ENCODE measurements at regions not wholly inside any gene's neighbourhood (a gene's known extent, or its start where the extent isn't known, plus 50 kb on each side); places are given as distances from the start of the nearest gene placed in this dataset.

GRCh38 chr11:31871310-31872075 lies 60.4 kb upstream of the PAX6 start:
- POLR2A ChIA-PET = no interaction called here

GRCh38 chr11:31870609-31871309 lies 59.6 kb upstream of the PAX6 start:
- Histone ChIP-seq H3K27ac (ENCODE audit: low read depth, low read length) (no peak overlapping the region), H3K9me3 (ENCODE audit: low read length) (no peaks in the 10 kb centered on the region), H3K27me3 (ENCODE audit: insufficient read depth, low read length, poor library complexity, severe bottlenecking) (no peaks in the 10 kb centered on the region), H3K4me3 (ENCODE audit: low read length) (no peak overlapping the region), H3K4me1 (ENCODE audit: insufficient read depth, low read length) (no peaks in the 10 kb centered on the region), H3K36me3 (ENCODE audit: insufficient read depth, low read length) (no peaks in the 10 kb centered on the region)
- no peaks in the 10 kb centered on the region for H3K4me1 Mint-ChIP-seq
- H3K4me3 Mint-ChIP-seq = no peak overlapping the region
- POLR2A ChIA-PET = no interaction called here
- CTCF ChIA-PET = no interaction called here
- H3K36me3 Mint-ChIP-seq = no peaks in the 10 kb centered on the region
- peaks cover 17 to 56% of the 10 kb centered on the region in 2 donors for H3K27me3 Mint-ChIP-seq
- H3K9me3 Mint-ChIP-seq = peaks cover 0 to 1% (median 0%) of the 10 kb centered on the region in 5 donors
- DNase-seq = no peak
- H3K27ac Mint-ChIP-seq = no peak overlapping the region

More at GRCh38 chr11:31871310-31872075, 60.4 kb upstream of the PAX6 start:
- no peaks in the 10 kb centered on the region for H3K4me1 ChIP-seq (ENCODE audit: insufficient read depth, low read length)
- DNase-seq = no peak
- H3K9me3 ChIP-seq (ENCODE audit: low read length) = no peaks in the 10 kb centered on the region
- H3K4me3 Mint-ChIP-seq = no peak overlapping the region
- H3K27me3 Mint-ChIP-seq = peaks cover 18 to 55% of the 10 kb centered on the region in 2 donors
- no peaks in the 10 kb centered on the region for H3K4me1 Mint-ChIP-seq
- no peaks in the 10 kb centered on the region for H3K36me3 ChIP-seq (ENCODE audit: insufficient read depth, low read length)
- CTCF ChIA-PET = no interaction called here
- no peak overlapping the region for H3K27ac ChIP-seq (ENCODE audit: low read depth, low read length)
- H3K9me3 Mint-ChIP-seq = peaks cover 0 to 1% (median 0%) of the 10 kb centered on the region in 5 donors
- no peak overlapping the region for H3K27ac Mint-ChIP-seq
- no peak overlapping the region for H3K4me3 ChIP-seq (ENCODE audit: low read length)
- no peaks in the 10 kb centered on the region for H3K27me3 ChIP-seq (ENCODE audit: insufficient read depth, low read length, poor library complexity, severe bottlenecking)
- H3K36me3 Mint-ChIP-seq = no peaks in the 10 kb centered on the region

GRCh38 chr11:31869986-31870385 lies 58.9 kb upstream of the PAX6 start:
- Histone ChIP-seq H3K36me3 (ENCODE audit: insufficient read depth, low read length) (no peaks in the 10 kb centered on the region), H3K4me3 (ENCODE audit: low read length) (no peak overlapping the region), H3K27me3 (ENCODE audit: insufficient read depth, low read length, poor library complexity, severe bottlenecking) (no peaks in the 10 kb centered on the region), H3K9me3 (ENCODE audit: low read length) (no peaks in the 10 kb centered on the region), H3K27ac (ENCODE audit: low read depth, low read length) (no peak overlapping the region), H3K4me1 (ENCODE audit: insufficient read depth, low read length) (no peaks in the 10 kb centered on the region)
- Mint-ChIP-seq H3K36me3 (no peaks in the 10 kb centered on the region), H3K27me3 (peaks cover 22 to 60% of the 10 kb centered on the region in 2 donors), H3K27ac (no peak overlapping the region), H3K9me3 (peaks cover 0 to 1% (median 0%) of the 10 kb centered on the region in 5 donors), H3K4me3 (no peak overlapping the region), H3K4me1 (no peaks in the 10 kb centered on the region)
- ChIA-PET POLR2A (no interaction called here), CTCF (no interaction called here)
- no peak for DNase-seq

DNA sequence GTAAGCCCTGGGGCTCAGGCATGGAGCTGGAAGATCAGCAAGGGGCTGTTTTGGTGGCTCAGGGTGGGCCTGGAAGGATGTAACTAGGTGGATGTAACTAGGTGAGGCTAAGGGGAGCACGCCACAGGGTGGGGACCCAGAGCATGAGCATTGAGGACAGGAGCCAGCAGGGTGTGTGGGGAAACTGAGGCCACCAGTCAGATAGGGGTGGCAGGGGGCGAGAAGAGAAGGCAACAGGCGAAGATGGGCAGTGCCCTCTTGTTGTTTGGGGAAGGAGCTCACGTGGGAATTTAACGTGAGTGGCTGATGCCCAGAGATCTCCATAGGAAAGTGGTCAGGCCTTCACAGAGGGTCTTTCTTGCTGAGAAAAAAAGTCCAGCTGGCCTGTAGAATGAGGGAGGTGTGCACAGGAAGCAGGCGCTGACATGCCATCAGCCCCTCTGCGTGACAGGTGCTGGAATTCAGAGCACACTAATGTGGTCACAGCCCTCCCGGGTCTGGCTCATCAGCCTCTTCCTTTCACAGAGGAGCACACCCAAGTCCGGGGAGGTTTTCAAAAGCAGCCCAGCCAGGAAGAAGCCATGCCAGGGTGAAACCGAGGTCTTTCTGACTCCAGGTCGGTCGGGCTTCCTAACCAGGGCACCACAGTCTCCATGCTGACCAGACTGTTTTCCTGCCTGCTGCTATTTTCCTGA lies 54.6 kb upstream of the PAX6 start:
- Histone ChIP-seq H3K4me3 (ENCODE audit: low read length) (no peak overlapping the region), H3K9me3 (ENCODE audit: low read length) (no peaks in the 10 kb centered on the region), H3K27ac (ENCODE audit: low read depth, low read length) (no peak overlapping the region), H3K27me3 (ENCODE audit: insufficient read depth, low read length, poor library complexity, severe bottlenecking) (no peaks in the 10 kb centered on the region), H3K4me1 (ENCODE audit: insufficient read depth, low read length) (no peaks in the 10 kb centered on the region), H3K36me3 (ENCODE audit: insufficient read depth, low read length) (no peaks in the 10 kb centered on the region)
- no peaks in the 10 kb centered on the region for H3K4me1 Mint-ChIP-seq
- H3K27me3 Mint-ChIP-seq = peaks cover 22 to 63% of the 10 kb centered on the region in 2 donors
- peaks cover 0 to 1% (median 0%) of the 10 kb centered on the region in 5 donors for H3K9me3 Mint-ChIP-seq
- H3K4me3 Mint-ChIP-seq = no peak overlapping the region
- no peak overlapping the region for H3K27ac Mint-ChIP-seq
- ChIA-PET POLR2A (no interaction called here), CTCF (no interaction called here)
- H3K36me3 Mint-ChIP-seq = no peaks in the 10 kb centered on the region
- DNase-seq = no peak

DNA sequence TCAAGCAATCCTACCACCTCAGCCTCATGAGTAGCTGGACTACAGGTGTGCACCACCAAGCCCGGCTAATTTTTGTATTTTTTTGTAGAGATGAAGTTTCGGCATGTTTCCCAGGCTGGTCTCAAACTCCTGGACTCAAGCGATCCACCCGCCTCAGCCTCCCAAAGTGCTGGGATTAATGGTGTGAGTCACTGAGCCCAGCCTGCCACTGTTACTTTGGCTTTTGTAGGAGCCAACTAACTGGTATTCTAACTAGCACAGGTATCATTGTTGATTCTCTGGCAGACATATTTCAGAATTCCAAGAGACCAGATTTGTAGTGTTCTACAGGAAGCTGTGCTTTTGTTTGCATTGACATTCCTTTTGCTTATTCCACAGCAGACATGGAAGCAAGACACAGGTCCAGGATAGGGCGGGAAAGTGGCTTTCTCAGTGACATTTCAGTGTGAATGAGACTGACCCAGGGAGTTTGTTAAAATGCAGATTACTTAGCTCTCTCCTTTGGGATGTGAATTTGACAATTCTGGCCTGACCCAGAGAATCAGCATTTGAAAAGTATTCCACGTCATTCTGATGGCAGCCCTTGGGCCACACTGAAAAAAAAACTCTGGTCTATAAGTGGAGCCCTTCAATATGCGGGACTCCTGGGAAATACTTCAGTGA lies 52.2 kb upstream of the PAX6 start:
- CTCF ChIA-PET = no interaction called here
- no peaks in the 10 kb centered on the region for H3K4me1 Mint-ChIP-seq
- POLR2A ChIA-PET = no interaction called here
- H3K27ac Mint-ChIP-seq = no peak overlapping the region
- Histone ChIP-seq H3K4me1 (ENCODE audit: insufficient read depth, low read length) (no peaks in the 10 kb centered on the region), H3K27me3 (ENCODE audit: insufficient read depth, low read length, poor library complexity, severe bottlenecking) (no peaks in the 10 kb centered on the region), H3K27ac (ENCODE audit: low read depth, low read length) (no peak overlapping the region), H3K9me3 (ENCODE audit: low read length) (no peaks in the 10 kb centered on the region), H3K36me3 (ENCODE audit: insufficient read depth, low read length) (no peaks in the 10 kb centered on the region), H3K4me3 (ENCODE audit: low read length) (no peak overlapping the region)
- H3K36me3 Mint-ChIP-seq = no peaks in the 10 kb centered on the region
- H3K9me3 Mint-ChIP-seq = peaks cover 0 to 2% (median 0%) of the 10 kb centered on the region in 5 donors
- H3K27me3 Mint-ChIP-seq = peaks cover 29 to 68% of the 10 kb centered on the region in 2 donors
- no peak overlapping the region for H3K4me3 Mint-ChIP-seq
- no peak for DNase-seq

DNA sequence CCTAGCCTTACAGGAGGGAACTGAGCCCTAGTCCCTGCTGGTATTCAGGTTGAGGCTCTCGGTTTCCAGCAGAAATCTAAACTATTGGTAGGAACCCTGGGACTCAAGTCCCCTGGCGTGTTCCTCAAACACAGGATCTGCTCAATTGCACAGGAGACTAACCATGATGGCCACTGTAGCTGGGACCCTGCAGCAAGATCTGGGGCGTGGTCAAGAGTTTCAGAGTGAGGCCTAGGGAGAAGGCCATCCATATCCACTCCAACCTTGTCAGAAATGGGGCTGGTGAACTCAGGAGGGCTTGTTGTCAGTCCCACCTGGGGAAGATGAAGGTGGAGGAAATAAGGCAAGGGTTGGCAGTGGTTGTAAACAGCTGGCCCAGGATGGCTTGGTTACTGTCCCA lies 49.9 kb upstream of the PAX6 start:
- Histone ChIP-seq H3K27me3 (ENCODE audit: insufficient read depth, low read length, poor library complexity, severe bottlenecking) (no peaks in the 10 kb centered on the region), H3K27ac (ENCODE audit: low read depth, low read length) (no peak overlapping the region), H3K9me3 (ENCODE audit: low read length) (no peaks in the 10 kb centered on the region), H3K4me3 (ENCODE audit: low read length) (no peak overlapping the region), H3K36me3 (ENCODE audit: insufficient read depth, low read length) (no peaks in the 10 kb centered on the region), H3K4me1 (ENCODE audit: insufficient read depth, low read length) (no peaks in the 10 kb centered on the region)
- Mint-ChIP-seq H3K27ac (no peak overlapping the region), H3K4me1 (no peaks in the 10 kb centered on the region), H3K27me3 (peaks cover 21 to 54% of the 10 kb centered on the region in 2 donors), H3K36me3 (no peaks in the 10 kb centered on the region), H3K4me3 (no peak overlapping the region), H3K9me3 (peaks cover 0 to 2% (median 0%) of the 10 kb centered on the region in 5 donors)
- ChIA-PET POLR2A (no interaction called here), CTCF (no interaction called here)
- no peak for DNase-seq
